ENCODE measurements at regions not wholly inside any gene's neighbourhood (a gene's known extent, or its start where the extent isn't known, plus 50 kb on each side); places are given as distances from the start of the nearest gene placed in this dataset.

DNA sequence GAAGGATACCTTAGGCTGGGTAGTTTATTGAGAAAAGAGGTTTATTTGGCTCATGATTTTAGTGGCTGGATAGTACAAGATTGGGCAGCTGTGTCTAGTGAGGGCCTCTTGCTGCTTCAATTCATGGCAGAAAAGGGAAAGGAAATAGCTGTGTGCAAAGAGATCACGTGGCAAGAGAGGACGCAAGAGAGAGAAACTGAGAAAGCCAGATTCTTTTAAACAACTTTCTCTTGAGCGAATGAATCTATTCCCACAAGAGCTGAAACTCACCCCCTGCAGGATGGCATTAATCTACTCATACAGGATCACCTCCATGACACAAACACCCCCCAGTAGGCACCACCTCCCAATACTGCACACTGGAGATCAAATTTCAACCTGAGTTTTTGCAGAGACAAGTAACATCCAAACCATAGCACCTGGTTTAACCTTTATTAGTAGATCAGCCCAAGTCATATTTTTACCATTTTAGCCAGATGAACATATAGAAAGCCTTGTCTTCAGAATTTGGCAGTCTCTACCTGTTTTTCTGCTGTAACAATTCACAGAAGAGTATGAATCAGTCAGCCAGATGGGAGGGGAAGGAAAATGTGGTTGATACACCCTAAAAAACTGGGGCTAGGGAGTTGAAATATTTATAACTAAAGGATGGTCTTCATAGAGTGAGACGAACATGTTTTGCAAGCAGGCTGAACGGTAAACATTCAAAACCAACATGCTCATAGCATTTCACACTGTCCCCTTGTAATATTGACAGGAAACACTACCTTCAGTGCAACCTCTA, 73.9 kb upstream of the NCKAP5 start:
- TF ChIP-seq, protein P1, sequence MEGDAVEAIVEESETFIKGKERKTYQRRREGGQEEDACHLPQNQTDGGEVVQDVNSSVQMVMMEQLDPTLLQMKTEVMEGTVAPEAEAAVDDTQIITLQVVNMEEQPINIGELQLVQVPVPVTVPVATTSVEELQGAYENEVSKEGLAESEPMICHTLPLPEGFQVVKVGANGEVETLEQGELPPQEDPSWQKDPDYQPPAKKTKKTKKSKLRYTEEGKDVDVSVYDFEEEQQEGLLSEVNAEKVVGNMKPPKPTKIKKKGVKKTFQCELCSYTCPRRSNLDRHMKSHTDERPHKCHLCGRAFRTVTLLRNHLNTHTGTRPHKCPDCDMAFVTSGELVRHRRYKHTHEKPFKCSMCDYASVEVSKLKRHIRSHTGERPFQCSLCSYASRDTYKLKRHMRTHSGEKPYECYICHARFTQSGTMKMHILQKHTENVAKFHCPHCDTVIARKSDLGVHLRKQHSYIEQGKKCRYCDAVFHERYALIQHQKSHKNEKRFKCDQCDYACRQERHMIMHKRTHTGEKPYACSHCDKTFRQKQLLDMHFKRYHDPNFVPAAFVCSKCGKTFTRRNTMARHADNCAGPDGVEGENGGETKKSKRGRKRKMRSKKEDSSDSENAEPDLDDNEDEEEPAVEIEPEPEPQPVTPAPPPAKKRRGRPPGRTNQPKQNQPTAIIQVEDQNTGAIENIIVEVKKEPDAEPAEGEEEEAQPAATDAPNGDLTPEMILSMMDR (IDR thresholded peaks at IDR 0.05): no peak

DNA sequence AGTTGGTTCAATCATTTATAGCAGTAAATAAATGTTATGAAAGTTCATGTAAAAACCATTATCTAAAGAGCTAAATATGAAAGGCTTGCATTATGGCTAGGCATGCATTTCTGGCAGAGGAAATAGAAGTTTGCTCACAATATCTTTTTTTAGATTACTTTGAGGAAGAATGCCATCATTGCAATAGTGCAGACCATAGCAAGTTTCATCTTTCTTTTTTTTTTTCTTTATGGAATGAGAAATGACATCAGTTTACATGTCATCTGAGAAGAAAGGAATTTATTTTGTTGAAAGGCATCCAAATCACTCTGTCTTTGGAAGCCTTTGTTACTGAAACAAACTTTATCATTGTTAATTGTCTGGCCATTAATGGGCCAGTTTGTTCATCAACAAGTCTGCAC, 74.5 kb upstream of the NCKAP5 start:
- TF ChIP-seq, protein P1 (IDR thresholded peaks at IDR 0.05): no peak

DNA sequence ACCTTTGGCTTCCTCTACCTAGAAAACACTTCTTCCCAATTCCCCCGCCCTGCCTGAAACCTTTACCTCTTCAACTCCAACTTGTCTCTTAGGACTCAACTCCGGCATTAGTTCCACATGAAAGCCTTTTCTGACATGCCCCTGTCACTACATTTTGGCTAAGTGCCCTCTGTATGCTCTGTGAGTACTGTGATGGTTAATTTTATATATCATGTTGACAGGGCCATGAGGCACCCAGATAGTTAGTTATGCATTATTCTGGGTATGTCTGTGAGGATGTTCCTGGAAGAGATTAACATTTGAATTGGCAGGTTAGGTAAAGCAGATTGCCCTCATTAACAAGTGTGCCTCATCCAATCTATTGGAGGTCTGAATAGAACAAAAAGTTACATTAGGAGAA, 75.6 kb upstream of the NCKAP5 start:
- TF ChIP-seq, protein P1 (IDR thresholded peaks at IDR 0.05): no peak

DNA sequence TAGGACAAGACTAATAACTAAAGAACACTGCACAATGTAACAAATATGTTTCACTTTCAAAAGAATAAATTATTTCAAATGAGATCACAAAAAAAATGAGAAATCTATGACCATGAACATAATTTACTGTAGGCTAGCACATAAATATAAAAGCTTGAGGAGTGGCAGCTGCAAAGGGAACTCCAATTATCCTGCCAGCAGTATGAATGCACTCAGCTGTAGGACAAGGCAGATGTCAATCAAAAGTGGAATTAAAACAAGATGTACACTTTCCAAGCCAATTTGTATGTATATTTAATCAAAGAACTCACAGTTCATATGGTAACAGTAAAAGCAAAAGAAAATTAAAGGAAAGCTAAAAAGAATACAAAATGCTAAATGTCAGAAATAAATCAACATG, 76.6 kb upstream of the NCKAP5 start:
- TF ChIP-seq, protein P1 (IDR thresholded peaks at IDR 0.05): no peak

DNA sequence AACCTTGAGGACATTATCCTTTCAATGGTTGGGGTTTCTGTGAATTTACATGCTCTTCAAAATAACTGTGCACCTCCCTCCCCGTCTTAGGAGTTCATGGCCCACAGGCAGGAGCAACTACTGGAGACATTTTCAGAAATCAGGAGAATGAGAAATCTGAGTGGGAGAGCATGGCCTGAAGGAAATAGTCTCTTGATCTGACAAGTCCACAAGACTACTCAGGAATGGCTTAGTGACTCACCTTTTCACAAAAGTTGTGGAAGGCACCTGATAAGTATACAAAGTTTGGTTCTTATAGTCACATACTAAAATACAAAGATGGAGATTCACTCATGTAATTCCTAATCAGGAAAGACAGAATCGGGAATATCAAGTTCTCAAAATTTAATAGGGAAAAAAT, 83.6 kb upstream of the NCKAP5 start:
- TF ChIP-seq, protein P1 (IDR thresholded peaks at IDR 0.05): no peak

DNA sequence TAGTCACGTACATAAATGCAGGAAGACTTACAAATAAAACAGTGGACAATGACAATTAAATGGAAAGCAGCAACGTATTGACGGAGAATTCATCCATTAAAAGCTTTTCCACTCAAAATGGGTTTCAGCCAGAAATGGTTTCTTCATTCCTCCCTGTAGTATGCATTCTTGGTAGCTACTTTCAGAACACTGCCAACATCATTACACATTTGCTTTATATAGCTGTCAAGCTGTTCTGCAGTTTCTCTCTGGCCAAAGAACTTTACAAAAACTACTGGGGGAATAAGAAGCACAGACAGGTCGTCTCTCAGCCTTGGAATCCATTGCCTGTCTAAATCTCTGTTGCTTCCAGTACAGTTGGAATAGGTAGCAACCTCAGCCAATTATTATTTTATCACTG, 84.1 kb upstream of the NCKAP5 start:
- TF ChIP-seq, protein P1 (IDR thresholded peaks at IDR 0.05): no peak

DNA sequence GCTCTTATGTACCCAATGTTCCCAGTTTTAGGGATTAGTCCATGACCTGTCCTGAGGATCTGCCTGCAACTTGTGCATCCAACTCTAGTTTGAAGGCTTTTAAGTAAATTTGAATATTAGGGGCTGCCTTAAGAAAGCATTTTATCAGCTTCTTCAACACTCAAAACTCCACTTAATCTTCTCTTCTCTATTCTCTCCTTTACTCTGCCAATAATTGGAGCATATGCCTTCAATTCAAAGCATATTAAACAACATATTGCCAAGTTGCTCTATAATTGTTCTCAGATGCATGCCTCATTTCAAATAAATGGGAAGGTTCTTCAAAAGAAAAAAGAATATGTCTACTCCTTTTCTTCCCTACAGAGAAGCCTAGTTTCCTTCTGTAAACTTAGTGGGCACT, 84.8 kb upstream of the NCKAP5 start:
- TF ChIP-seq, protein P1 (IDR thresholded peaks at IDR 0.05): no peak

DNA sequence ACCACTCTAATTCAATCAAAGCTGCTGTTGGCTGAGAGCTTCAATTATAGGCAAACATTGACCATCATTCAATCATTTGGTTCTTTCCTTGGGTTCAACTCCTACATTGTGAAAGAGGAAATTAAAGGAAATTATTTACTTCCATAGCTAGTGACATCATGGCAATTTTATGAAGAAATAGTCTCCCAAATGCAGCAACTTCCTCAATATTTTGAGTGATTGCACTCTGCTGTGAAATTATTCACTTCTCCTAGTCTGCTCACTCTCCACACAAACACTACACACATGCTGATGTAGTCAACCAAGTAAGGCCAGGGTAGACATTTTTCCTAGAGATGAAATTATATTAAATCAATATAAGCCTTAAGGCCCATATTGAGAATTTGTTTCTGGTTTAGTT, 86.7 kb upstream of the NCKAP5 start:
- TF ChIP-seq, protein P1 (IDR thresholded peaks at IDR 0.05): no peak
